ENCODE measurements at regions not wholly inside any gene's neighbourhood (a gene's known extent, or its start where the extent isn't known, plus 50 kb on each side); places are given as distances from the start of the nearest gene placed in this dataset.

DNA sequence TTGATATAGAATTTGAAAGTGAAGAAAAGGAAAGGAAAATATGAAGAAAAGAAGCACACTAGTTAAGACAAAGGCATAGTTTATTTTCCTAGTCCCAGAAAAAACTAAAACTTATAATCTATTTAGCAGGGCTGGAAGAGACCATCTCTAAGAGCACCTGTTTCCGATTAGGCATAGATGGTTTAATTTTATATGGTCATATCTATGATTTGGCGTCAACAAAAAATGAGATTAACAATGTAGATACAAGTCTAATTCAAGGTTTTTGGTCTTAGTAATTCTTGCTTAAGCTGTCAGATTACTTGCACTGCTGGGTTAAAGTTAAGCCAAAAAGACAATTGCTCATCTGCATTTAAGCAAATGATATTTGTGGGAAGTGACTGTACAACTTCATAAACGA is 502.5 kb upstream of the FSHR start:
- Histone ChIP-seq H3K4me3 (replicated peaks in 1 of 3; ENCODE audit: low read depth in 2 of 3, low read length in 3 of 3) (no peak overlapping the region), H3K79me2 (ENCODE audit: insufficient read depth, low read length) (no peaks in the 10 kb centered on the region), H3K36me3 (replicated peaks in 1 of 2; ENCODE audit: control insufficient read depth in 1 of 2, insufficient read depth in 2 of 2, low read length in 2 of 2) (no peaks in the 10 kb centered on the region), H2AFZ (ENCODE audit: insufficient read depth, low read depth, low read length, poor library complexity, severe bottlenecking) (no peak overlapping the region), H3K27ac (ENCODE audit: low read depth in 1 of 2, low read length in 2 of 2) (no peak overlapping the region), H3K4me2 (replicated peaks; ENCODE audit: extremely low read depth, low read length, poor library complexity, severe bottlenecking) (no peak overlapping the region), H3K9ac (ENCODE audit: insufficient read depth, low read length, poor library complexity, severe bottlenecking) (no peak overlapping the region), H3K27me3 (ENCODE audit: control insufficient read depth in 2 of 2, insufficient read depth in 2 of 2, low read length in 2 of 2) (no peaks in the 10 kb centered on the region), H3K9me3 (replicated peaks in 1 of 2; ENCODE audit: control insufficient read depth in 1 of 2, insufficient read depth in 1 of 2, low read length in 2 of 2) (no peaks in the 10 kb centered on the region), H4K20me1 (ENCODE audit: insufficient read depth, low read length) (no peaks in the 10 kb centered on the region), H3K4me1 (ENCODE audit: control insufficient read depth in 1 of 2, insufficient read depth in 2 of 2, low read length in 2 of 2) (no peaks in the 10 kb centered on the region)
- no peak for DNase-seq
- Mint-ChIP-seq H3K4me1 (no peaks in the 10 kb centered on the region), H3K36me3 (no peaks in the 10 kb centered on the region), H3K27me3 (ENCODE audit: low read depth in 3 of 3) (peaks cover 0 to 5% (median 0%) of the 10 kb centered on the region in 3 donors), H3K4me3 (no peak overlapping the region), H3K9me3 (peaks cover 0 to 2% (median 0%) of the 10 kb centered on the region in 7 donors), H3K27ac (no peak overlapping the region)
- WGBS (ENCODE audit: insufficient coverage) = 100% methylated on average over 1 of the region's 3 CpGs
- intact Hi-C loops (cut with micrococcal nuclease) = no loop called here
- TF ChIP-seq, protein P1, sequence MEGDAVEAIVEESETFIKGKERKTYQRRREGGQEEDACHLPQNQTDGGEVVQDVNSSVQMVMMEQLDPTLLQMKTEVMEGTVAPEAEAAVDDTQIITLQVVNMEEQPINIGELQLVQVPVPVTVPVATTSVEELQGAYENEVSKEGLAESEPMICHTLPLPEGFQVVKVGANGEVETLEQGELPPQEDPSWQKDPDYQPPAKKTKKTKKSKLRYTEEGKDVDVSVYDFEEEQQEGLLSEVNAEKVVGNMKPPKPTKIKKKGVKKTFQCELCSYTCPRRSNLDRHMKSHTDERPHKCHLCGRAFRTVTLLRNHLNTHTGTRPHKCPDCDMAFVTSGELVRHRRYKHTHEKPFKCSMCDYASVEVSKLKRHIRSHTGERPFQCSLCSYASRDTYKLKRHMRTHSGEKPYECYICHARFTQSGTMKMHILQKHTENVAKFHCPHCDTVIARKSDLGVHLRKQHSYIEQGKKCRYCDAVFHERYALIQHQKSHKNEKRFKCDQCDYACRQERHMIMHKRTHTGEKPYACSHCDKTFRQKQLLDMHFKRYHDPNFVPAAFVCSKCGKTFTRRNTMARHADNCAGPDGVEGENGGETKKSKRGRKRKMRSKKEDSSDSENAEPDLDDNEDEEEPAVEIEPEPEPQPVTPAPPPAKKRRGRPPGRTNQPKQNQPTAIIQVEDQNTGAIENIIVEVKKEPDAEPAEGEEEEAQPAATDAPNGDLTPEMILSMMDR (IDR thresholded peaks at IDR 0.05) = no peak

DNA sequence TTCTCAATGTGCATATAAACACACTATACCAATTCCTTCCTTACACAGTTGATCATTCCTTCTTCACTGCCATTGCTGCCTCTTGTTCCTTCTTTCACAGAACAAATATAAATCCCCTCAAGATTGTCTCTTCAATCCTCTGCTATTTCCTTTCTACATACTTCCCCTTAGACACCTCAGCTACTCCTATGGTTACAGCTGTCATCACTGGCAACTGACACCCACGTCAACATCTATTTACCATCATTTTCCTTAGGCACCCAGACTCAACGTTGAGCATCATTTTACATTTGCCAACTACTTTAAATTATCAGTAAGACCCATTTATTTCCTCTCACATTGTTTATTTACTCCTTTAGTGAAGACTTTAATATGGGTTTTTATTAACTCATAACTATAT is 488.8 kb upstream of the FSHR start:
- H3K36me3 Mint-ChIP-seq = no peaks in the 10 kb centered on the region
- Histone ChIP-seq H3K4me3 (replicated peaks in 1 of 3; ENCODE audit: low read depth in 2 of 3, low read length in 3 of 3) (no peak overlapping the region), H3K4me1 (ENCODE audit: control insufficient read depth in 1 of 2, insufficient read depth in 2 of 2, low read length in 2 of 2) (no peaks in the 10 kb centered on the region), H2AFZ (ENCODE audit: insufficient read depth, low read depth, low read length, poor library complexity, severe bottlenecking) (no peak overlapping the region), H3K9me3 (replicated peaks in 1 of 2; ENCODE audit: control insufficient read depth in 1 of 2, insufficient read depth in 1 of 2, low read length in 2 of 2) (no peaks in the 10 kb centered on the region), H3K79me2 (ENCODE audit: insufficient read depth, low read length) (no peaks in the 10 kb centered on the region), H3K27me3 (ENCODE audit: control insufficient read depth in 2 of 2, insufficient read depth in 2 of 2, low read length in 2 of 2) (no peaks in the 10 kb centered on the region), H3K36me3 (replicated peaks in 1 of 2; ENCODE audit: control insufficient read depth in 1 of 2, insufficient read depth in 2 of 2, low read length in 2 of 2) (no peaks in the 10 kb centered on the region), H4K20me1 (ENCODE audit: insufficient read depth, low read length) (no peaks in the 10 kb centered on the region), H3K27ac (ENCODE audit: low read depth in 1 of 2, low read length in 2 of 2) (no peak overlapping the region), H3K9ac (ENCODE audit: insufficient read depth, low read length, poor library complexity, severe bottlenecking) (no peak overlapping the region), H3K4me2 (replicated peaks; ENCODE audit: extremely low read depth, low read length, poor library complexity, severe bottlenecking) (no peak overlapping the region)
- WGBS (ENCODE audit: insufficient coverage) = no CpG with 5 or more reads among the region's 2 CpGs
- H3K4me3 Mint-ChIP-seq = no peak overlapping the region
- no peak overlapping the region for H3K27ac Mint-ChIP-seq
- peaks cover 0 to 2% (median 0%) of the 10 kb centered on the region in 7 donors for H3K9me3 Mint-ChIP-seq
- DNase-seq = no peak
- intact Hi-C loops (cut with micrococcal nuclease) = no loop called here
- TF ChIP-seq, protein P1 (IDR thresholded peaks at IDR 0.05) = no peak
- no peaks in the 10 kb centered on the region for H3K4me1 Mint-ChIP-seq
- no peaks in the 10 kb centered on the region for H3K27me3 Mint-ChIP-seq (ENCODE audit: low read depth in 3 of 3)

Measured in CD14-positive monocyte (primary cell).